ENCODE measurements at regions not wholly inside any gene's neighbourhood (a gene's known extent, or its start where the extent isn't known, plus 50 kb on each side); places are given as distances from the start of the nearest gene placed in this dataset.

GRCh38 chr12:45598336-45598735 lies 131.2 kb upstream of the ARID2 start:
- DNase-seq (ENCODE audit: insufficient read length, low spot score) = no peak
- no peak for FAIRE-seq
- TF ChIP-seq TAF1 (IDR thresholded peaks at IDR 0.05; ENCODE audit: low read depth, low read length) (no peak), PAX5 (IDR thresholded peaks at IDR 0.05; ENCODE audit: insufficient read depth, low read length, severe bottlenecking) (no peak), SPI1 (IDR thresholded peaks at IDR 0.05; ENCODE audit: low read depth, low read length) (no peak), POLR2A (IDR thresholded peaks at IDR 0.05; ENCODE audit: low read depth, low read length) (no peak), POU2F2 (IDR thresholded peaks at IDR 0.05; ENCODE audit: low read depth, low read length) (no peak), POLR2AphosphoS5 (IDR thresholded peaks at IDR 0.05; ENCODE audit: low read depth, low read length) (no peak)

GRCh38 chr12:45598761-45599160 lies 130.7 kb upstream of the ARID2 start:
- TF ChIP-seq PAX5 (IDR thresholded peaks at IDR 0.05; ENCODE audit: insufficient read depth, low read length, severe bottlenecking) (no peak), POU2F2 (IDR thresholded peaks at IDR 0.05; ENCODE audit: low read depth, low read length) (no peak), POLR2A (IDR thresholded peaks at IDR 0.05; ENCODE audit: low read depth, low read length) (no peak), TAF1 (IDR thresholded peaks at IDR 0.05; ENCODE audit: low read depth, low read length) (no peak), SPI1 (IDR thresholded peaks at IDR 0.05; ENCODE audit: low read depth, low read length) (no peak), POLR2AphosphoS5 (IDR thresholded peaks at IDR 0.05; ENCODE audit: low read depth, low read length) (no peak)
- no peak for FAIRE-seq

GRCh38 chr12:45599196-45599595 lies 130.3 kb upstream of the ARID2 start:
- no peak for TF ChIP-seq POU2F2 (IDR thresholded peaks at IDR 0.05; ENCODE audit: low read depth, low read length)
- TF ChIP-seq TAF1 (IDR thresholded peaks at IDR 0.05; ENCODE audit: low read depth, low read length) = no peak
- TF ChIP-seq POLR2A (IDR thresholded peaks at IDR 0.05; ENCODE audit: low read depth, low read length) = no peak
- no peak for TF ChIP-seq PAX5 (IDR thresholded peaks at IDR 0.05; ENCODE audit: insufficient read depth, low read length, severe bottlenecking)
- TF ChIP-seq SPI1 (IDR thresholded peaks at IDR 0.05; ENCODE audit: low read depth, low read length) = no peak
- no peak for TF ChIP-seq POLR2AphosphoS5 (IDR thresholded peaks at IDR 0.05; ENCODE audit: low read depth, low read length)
- FAIRE-seq (no peak), DNase-seq (ENCODE audit: insufficient read length, low spot score) (no peak)

More at GRCh38 chr12:45598761-45599160, 130.7 kb upstream of the ARID2 start:
- no peak for DNase-seq (ENCODE audit: insufficient read length, low spot score)

GRCh38 chr12:45601390-45601789 lies 128.1 kb upstream of the ARID2 start:
- DNase-seq (ENCODE audit: insufficient read length, low spot score) (no peak), FAIRE-seq (no peak)
- no peak for TF ChIP-seq SPI1 (IDR thresholded peaks at IDR 0.05; ENCODE audit: low read depth, low read length)
- TF ChIP-seq POLR2AphosphoS5 (IDR thresholded peaks at IDR 0.05; ENCODE audit: low read depth, low read length) = no peak
- no peak for TF ChIP-seq PAX5 (IDR thresholded peaks at IDR 0.05; ENCODE audit: insufficient read depth, low read length, severe bottlenecking)
- TF ChIP-seq POLR2A (IDR thresholded peaks at IDR 0.05; ENCODE audit: low read depth, low read length) = no peak
- TF ChIP-seq TAF1 (IDR thresholded peaks at IDR 0.05; ENCODE audit: low read depth, low read length) = no peak
- no peak for TF ChIP-seq POU2F2 (IDR thresholded peaks at IDR 0.05; ENCODE audit: low read depth, low read length)

- TF ChIP-seq SPI1 (IDR thresholded peaks at IDR 0.05; ENCODE audit: low read depth, low read length) (no peak), PAX5 (IDR thresholded peaks at IDR 0.05; ENCODE audit: insufficient read depth, low read length, severe bottlenecking) (no peak), POLR2AphosphoS5 (IDR thresholded peaks at IDR 0.05; ENCODE audit: low read depth, low read length) (no peak), POU2F2 (IDR thresholded peaks at IDR 0.05; ENCODE audit: low read depth, low read length) (no peak), POLR2A (IDR thresholded peaks at IDR 0.05; ENCODE audit: low read depth, low read length) (no peak), TAF1 (IDR thresholded peaks at IDR 0.05; ENCODE audit: low read depth, low read length) (no peak)
- DNase-seq (ENCODE audit: insufficient read length, low spot score) (no peak), FAIRE-seq (no peak)
These were observed 127.6 kb upstream of the ARID2 start for GRCh38 chr12:45601888-45602287.

- TF ChIP-seq POU2F2 (IDR thresholded peaks at IDR 0.05; ENCODE audit: low read depth, low read length) = no peak
- no peak for TF ChIP-seq SPI1 (IDR thresholded peaks at IDR 0.05; ENCODE audit: low read depth, low read length)
- TF ChIP-seq POLR2A (IDR thresholded peaks at IDR 0.05; ENCODE audit: low read depth, low read length) = no peak
- no peak for TF ChIP-seq POLR2AphosphoS5 (IDR thresholded peaks at IDR 0.05; ENCODE audit: low read depth, low read length)
- TF ChIP-seq PAX5 (IDR thresholded peaks at IDR 0.05; ENCODE audit: insufficient read depth, low read length, severe bottlenecking) = no peak
- TF ChIP-seq TAF1 (IDR thresholded peaks at IDR 0.05; ENCODE audit: low read depth, low read length) = no peak
- FAIRE-seq = no peak
- DNase-seq (ENCODE audit: insufficient read length, low spot score) = no peak
These were observed 123.9 kb upstream of the ARID2 start for GRCh38 chr12:45605624-45606023.

GRCh38 chr12:45611061-45611460 lies 118.4 kb upstream of the ARID2 start:
- DNase-seq (ENCODE audit: insufficient read length, low spot score) (no peak), FAIRE-seq (no peak)
- TF ChIP-seq TAF1 (IDR thresholded peaks at IDR 0.05; ENCODE audit: low read depth, low read length) (no peak), PAX5 (IDR thresholded peaks at IDR 0.05; ENCODE audit: insufficient read depth, low read length, severe bottlenecking) (no peak), POU2F2 (IDR thresholded peaks at IDR 0.05; ENCODE audit: low read depth, low read length) (no peak), SPI1 (IDR thresholded peaks at IDR 0.05; ENCODE audit: low read depth, low read length) (no peak), POLR2AphosphoS5 (IDR thresholded peaks at IDR 0.05; ENCODE audit: low read depth, low read length) (no peak), POLR2A (IDR thresholded peaks at IDR 0.05; ENCODE audit: low read depth, low read length) (no peak)

- DNase-seq (ENCODE audit: insufficient read length, low spot score) = no peak
- FAIRE-seq = peak; percentile 71
- no peak for TF ChIP-seq POLR2A (IDR thresholded peaks at IDR 0.05; ENCODE audit: low read depth, low read length)
- TF ChIP-seq POU2F2 (IDR thresholded peaks at IDR 0.05; ENCODE audit: low read depth, low read length) = no peak
- TF ChIP-seq SPI1 (IDR thresholded peaks at IDR 0.05; ENCODE audit: low read depth, low read length) = no peak
- TF ChIP-seq PAX5 (IDR thresholded peaks at IDR 0.05; ENCODE audit: insufficient read depth, low read length, severe bottlenecking) = no peak
- TF ChIP-seq TAF1 (IDR thresholded peaks at IDR 0.05; ENCODE audit: low read depth, low read length) = no peak
- TF ChIP-seq POLR2AphosphoS5 (IDR thresholded peaks at IDR 0.05; ENCODE audit: low read depth, low read length) = no peak
These were observed 118.0 kb upstream of the ARID2 start for GRCh38 chr12:45611495-45611894.

- DNase-seq (ENCODE audit: insufficient read length, low spot score) = no peak
- TF ChIP-seq POLR2A (IDR thresholded peaks at IDR 0.05; ENCODE audit: low read depth, low read length) = no peak
- TF ChIP-seq POU2F2 (IDR thresholded peaks at IDR 0.05; ENCODE audit: low read depth, low read length) = no peak
- no peak for TF ChIP-seq PAX5 (IDR thresholded peaks at IDR 0.05; ENCODE audit: insufficient read depth, low read length, severe bottlenecking)
- no peak for TF ChIP-seq SPI1 (IDR thresholded peaks at IDR 0.05; ENCODE audit: low read depth, low read length)
- TF ChIP-seq TAF1 (IDR thresholded peaks at IDR 0.05; ENCODE audit: low read depth, low read length) = no peak
- no peak for TF ChIP-seq POLR2AphosphoS5 (IDR thresholded peaks at IDR 0.05; ENCODE audit: low read depth, low read length)
- FAIRE-seq = peak; percentile 54
These were observed 117.3 kb upstream of the ARID2 start for GRCh38 chr12:45612044-45612794.

Measured in GM12891 (cell line).